SK-N-MC (cell line): ENCODE measurements at regions not wholly inside any gene's neighbourhood (a gene's known extent, or its start where the extent isn't known, plus 50 kb on each side); places are given as distances from the start of the nearest gene placed in this dataset.

Source experiments
- EZH2 ChIP-seq: fragments of 200-600 bp; sonication (generic); IDR thresholded peaks from one replicate; pipeline ENCODE4 v1.6.1; 2017; ENCODE audit warnings: antibody characterized with exemption
- FOXP2 ChIP-seq: optimal IDR thresholded peaks from 2 replicates; pipeline ENCODE3; 2011; ENCODE audit warnings: mild to moderate bottlenecking, moderate library complexity; ENCODE audit not compliant: insufficient read depth; ENCODE audit errors: extremely low read length, control extremely low read depth
- POLR2AphosphoS5 ChIP-seq: IDR thresholded peaks from 2 replicates; pipeline ENCODE4 v1.6.1; 2012; ENCODE audit warnings: mild to moderate bottlenecking, low read depth, low read length, borderline replicate concordance

GRCh38 chr4:81541161-81541945, 69.6 kb upstream of the RASGEF1B start:
- TF ChIP-seq EZH2 (no peak), POLR2AphosphoS5 (no peak), FOXP2 (no peak)
